SH-SY5Y (cell line): ENCODE measurements at regions not wholly inside any gene's neighbourhood (a gene's known extent, or its start where the extent isn't known, plus 50 kb on each side); places are given as distances from the start of the nearest gene placed in this dataset.

Experiments
- GATA2 ChIP-seq: IDR thresholded peaks from 2 replicates; pipeline ENCODE4 v1.6.1; 2011; ENCODE audit warnings: mild to moderate bottlenecking, low read depth, low read length
- GATA3 ChIP-seq: IDR thresholded peaks from 2 replicates; pipeline ENCODE4 v1.6.1; 2011; ENCODE audit warnings: low read depth, mild to moderate bottlenecking, low read length, moderate library complexity

GRCh38 chr4:54556587-54556986, 101.2 kb upstream of the KIT start:
- TF ChIP-seq GATA2, result no peak
- TF ChIP-seq GATA3, result no peak
